Heart left ventricle (tissue), 13 donors: ENCODE measurements at regions not wholly inside any gene's neighbourhood (a gene's known extent, or its start where the extent isn't known, plus 50 kb on each side); places are given as distances from the start of the nearest gene placed in this dataset.

Source experiments
- POLR2A ChIP-seq, 2 donors: fragments of 450-650 bp; IDR thresholded peaks; one replicate each; pipeline ENCODE4 v1.6.1; 2017; ENCODE audit warnings: antibody characterized with exemption in 2 of 2, mild to moderate bottlenecking in 2 of 2, moderate library complexity in 2 of 2
- TF ChIP-seq, protein P1 (sequence below), 12 donors: fragments of 200-600 bp; sonication (generic) in 4 of 12; IDR thresholded peaks; one replicate each; pipeline versions ENCODE4 v1.5.0 to v1.8.0; 2018 to 2022; ENCODE audit warnings: antibody characterized with exemption in 12 of 12, mild to moderate bottlenecking in 5 of 12
- donor health status: ischemic (EF 13 %, LVEDD 7.1; RV severe dilation, severe dysfunction).
- donor health status: DM: no; HTN: yes; CAD: no.
- donor health status: DM: no; HTN: no; CAD: no.
- donor health status: ischemic (EF 25% LVEDD 6.9; RV normal size, moderate dysfunction).
- donor health status: ischemic (EF 25% LVEDD 5.7; RV mildly dilated, moderate dysfunction).
- donor health status: ischemic (EF 35%, LVEDD 5.7; RV mildly dilated, moderate dysfunction).
- donor health status: nonischemic (EF 11% LVEDD 7.7; RV severe dilation, severe dysfunction).
- donor health status: DM: yes; HTN: yes; CAD: no.
- donor health status: PGD.
- donor health status: ischemic (EF 29% LVEDD 5.4; RV normal size, mild dysfunction).
- donor health status: nonischemic (EF 23%, LVEDD 6.1; RV moderate dilation, normal function).

DNA sequence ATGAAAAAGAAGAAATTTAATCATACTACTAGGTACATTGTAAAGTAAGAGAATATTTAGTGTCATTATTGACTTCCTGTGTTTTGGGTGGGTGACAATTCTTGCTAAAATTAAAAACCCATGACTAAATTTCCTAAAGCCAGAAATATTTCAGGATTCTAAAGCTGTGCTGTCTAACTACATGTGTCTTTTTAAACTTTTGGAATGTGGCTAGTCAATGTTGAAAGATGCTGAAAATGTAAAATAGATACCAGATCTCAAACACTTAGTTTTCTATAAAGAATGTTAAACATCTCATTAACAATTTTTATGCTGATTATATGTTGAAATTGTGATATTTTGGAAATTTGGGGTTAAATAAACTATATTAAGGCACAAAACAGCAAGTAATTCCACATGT, 308.9 kb upstream of the TMCO5A start:
- TF ChIP-seq, protein P1, sequence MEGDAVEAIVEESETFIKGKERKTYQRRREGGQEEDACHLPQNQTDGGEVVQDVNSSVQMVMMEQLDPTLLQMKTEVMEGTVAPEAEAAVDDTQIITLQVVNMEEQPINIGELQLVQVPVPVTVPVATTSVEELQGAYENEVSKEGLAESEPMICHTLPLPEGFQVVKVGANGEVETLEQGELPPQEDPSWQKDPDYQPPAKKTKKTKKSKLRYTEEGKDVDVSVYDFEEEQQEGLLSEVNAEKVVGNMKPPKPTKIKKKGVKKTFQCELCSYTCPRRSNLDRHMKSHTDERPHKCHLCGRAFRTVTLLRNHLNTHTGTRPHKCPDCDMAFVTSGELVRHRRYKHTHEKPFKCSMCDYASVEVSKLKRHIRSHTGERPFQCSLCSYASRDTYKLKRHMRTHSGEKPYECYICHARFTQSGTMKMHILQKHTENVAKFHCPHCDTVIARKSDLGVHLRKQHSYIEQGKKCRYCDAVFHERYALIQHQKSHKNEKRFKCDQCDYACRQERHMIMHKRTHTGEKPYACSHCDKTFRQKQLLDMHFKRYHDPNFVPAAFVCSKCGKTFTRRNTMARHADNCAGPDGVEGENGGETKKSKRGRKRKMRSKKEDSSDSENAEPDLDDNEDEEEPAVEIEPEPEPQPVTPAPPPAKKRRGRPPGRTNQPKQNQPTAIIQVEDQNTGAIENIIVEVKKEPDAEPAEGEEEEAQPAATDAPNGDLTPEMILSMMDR (IDR thresholded peaks at IDR 0.05): no peak
- TF ChIP-seq POLR2A (IDR thresholded peaks at IDR 0.05): no peak
